GM20431 (cell line): ENCODE measurements at regions not wholly inside any gene's neighbourhood (a gene's known extent, or its start where the extent isn't known, plus 50 kb on each side); places are given as distances from the start of the nearest gene placed in this dataset.

Experiments
- in situ Hi-C: fragments of 300-500 bp; cut with MseI, MboI; formaldehyde crosslinking; loops from one replicate; pipeline ENCODE4 v1.15.0; 2020; ENCODE audit warnings: low sequenced_read_pairs; ENCODE audit not compliant: unreplicated experiment

DNA sequence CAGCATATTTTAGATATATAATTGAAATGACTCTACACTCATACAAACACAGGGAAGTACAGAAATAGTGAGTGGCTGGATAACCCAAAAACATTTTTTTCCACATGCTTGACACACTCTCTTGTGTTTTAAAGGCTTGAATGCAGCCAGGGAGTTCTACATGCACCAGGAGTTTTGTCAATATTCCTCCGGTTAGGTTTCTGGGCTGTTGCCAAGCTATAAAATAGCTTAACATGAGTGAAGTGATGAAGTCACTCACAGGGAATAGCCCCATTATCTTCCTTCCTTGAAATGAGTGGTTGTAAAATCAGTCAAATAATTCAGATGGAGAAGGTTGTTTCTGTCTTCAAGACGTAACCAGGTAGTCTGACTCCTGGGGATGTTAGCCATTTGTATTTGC is 582.7 kb downstream of the SLC6A15 start:
- in situ Hi-C loops = no loop called here

DNA sequence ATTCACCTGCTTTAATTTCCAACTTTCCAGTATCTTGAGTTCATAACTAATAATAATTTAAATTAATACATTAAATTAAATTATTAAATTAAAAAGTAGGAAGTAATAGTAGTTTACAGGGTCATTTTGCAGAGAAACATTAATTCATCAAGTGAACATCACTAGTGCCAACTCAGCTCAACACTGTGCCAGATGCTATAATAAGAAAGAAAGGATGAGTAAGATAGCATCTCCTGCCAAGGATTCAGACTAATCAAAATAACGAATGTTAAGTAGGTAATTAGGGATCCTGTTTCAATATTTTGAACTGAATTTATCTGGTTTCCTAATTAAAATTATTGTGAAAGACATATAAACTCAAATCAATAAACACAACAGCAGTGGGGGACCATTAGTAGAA is 596.7 kb downstream of the SLC6A15 start:
- in situ Hi-C loops = no loop called here

DNA sequence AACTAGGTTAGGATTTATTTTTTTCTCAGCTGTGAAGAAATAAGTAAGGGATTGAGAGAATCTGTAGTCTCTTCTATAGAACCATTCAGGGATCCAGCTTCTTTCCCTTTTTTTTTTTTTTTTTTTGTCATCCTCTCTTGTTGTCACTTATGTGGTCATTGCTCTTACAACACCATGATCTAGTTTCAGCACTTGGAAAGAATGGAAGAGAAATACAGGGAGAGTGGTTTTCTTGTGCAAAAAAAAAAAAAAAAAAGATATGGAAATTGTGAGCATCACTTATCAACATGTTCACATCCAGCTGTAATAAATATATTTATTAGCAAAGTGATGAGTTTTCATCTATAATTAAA is 599.3 kb downstream of the SLC6A15 start:
- in situ Hi-C loops = no loop called here

DNA sequence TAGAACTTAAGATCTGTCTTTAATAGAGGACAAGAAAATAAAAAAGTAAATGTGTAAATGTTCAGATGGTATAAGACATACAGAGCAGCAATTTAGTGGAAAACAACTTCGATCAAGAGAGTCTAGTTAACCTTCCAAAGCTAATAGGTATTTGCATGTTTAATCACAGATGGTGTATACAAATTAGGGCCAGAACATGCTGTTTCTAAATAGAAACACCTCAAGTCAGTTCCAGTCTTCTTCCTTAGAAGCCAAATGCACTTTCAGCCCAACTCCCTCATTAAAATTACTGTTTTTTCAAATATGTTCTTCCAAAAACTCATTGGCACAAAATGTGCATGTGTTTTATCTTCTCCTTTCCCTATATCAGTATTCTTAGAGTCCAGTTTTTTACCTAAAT is 604.4 kb downstream of the SLC6A15 start:
- in situ Hi-C loops = no loop called here

GRCh38 chr12:84305144-84305543 is 607.5 kb downstream of the SLC6A15 start:
- in situ Hi-C loops = no loop called here

DNA sequence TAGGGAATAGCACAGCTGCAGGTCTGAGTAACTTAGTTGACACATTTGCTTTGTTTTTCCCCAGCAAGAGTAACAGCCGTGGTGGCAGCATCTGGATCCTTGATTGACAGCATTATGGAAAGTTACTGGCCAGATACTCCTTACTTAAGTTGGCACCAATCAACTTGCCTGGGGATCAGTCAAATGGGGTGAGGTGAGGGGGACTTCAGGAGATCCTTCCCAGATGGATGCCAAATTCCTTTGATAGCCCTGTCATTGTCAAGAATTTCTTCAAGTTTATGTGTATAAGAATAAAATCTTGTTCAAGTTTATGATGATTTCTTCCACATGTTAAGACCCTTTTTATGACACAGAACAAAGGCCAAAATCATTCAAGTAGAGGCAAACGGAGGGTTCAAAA is 618.4 kb downstream of the SLC6A15 start:
- in situ Hi-C loops = no loop called here

GRCh38 chr12:84290168-84290567 is 622.4 kb downstream of the SLC6A15 start:
- in situ Hi-C loops = no loop called here

GRCh38 chr12:84277986-84278385 is 634.6 kb downstream of the SLC6A15 start:
- in situ Hi-C loops = no loop called here

DNA sequence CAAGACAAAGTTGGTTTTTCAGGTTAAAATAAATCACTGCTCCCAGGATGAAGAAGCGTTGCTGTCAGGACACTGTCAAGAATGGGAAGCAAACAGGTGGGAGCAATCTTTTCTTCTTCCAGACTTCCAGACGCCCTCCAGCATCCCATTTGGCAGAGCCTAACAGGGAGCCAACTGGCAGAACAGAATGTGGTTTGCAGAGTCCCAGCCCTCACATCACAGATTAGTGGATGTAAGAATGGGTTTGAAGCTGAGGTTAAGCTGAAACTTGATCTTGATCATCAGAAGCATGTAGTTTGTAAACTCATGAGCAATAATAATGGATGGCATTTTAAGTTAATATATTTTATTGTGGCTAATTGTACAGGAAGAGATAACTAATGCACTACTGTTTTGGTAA is 636.4 kb downstream of the SLC6A15 start:
- in situ Hi-C loops = no loop called here

- in situ Hi-C loops = no loop called here
Measured at GRCh38 chr12:84272324-84272723, 640.3 kb downstream of the SLC6A15 start.

DNA sequence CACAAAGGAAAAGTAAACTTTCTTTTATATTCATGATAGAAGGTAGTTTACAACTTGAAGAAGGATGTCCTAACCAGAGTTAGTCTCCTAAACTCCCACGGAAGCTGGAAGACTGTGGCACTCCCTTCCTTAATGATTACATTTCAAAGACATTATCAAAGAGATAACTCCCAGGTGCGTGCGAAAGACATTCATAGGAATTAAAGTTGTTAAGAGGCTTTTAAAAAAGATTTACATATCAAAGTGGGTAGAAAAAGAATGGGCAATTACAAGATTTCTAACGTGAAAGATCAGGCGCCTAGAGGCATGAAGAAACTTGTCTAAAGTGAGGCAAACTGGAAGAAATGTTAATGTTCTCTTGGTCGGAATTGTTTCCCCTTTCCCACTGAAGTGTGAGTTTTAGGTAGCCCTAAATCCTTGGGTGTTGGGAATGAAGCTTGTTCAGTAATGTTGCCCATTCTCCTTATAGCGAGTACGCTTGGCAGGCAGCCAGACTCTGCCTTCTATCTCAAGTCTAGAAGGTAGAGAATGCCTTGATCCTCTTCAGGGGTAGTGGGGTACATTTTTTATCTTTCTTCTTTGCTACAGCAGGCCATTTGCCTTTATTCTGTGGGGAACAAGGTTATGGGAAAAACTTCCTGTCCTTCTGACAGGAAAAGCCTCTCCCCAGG is 642.0 kb downstream of the SLC6A15 start:
- in situ Hi-C loops = no loop called here

DNA sequence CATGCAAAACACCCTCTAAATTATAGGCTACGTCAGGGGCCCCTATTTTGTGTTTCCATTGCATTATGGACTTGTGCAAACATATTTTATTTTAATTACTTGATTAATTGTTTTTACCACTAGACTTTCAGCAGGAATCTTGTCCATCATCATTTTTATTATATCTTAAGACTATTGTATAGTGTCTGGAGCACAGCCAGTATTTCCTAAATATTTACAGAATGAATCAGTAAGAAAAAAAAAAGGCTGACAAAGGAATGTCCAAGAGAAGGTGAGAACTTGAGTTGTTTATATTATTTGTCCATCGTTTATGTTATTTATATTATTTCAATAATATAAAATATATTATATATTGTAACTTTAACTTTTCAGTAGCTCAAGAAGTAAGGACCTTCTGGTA is 664.7 kb downstream of the SLC6A15 start:
- in situ Hi-C loops = no loop called here

GRCh38 chr12:84243686-84244085 is 668.9 kb downstream of the SLC6A15 start:
- in situ Hi-C loops = no loop called here

- in situ Hi-C loops = no loop called here
Measured at GRCh38 chr12:84222841-84223240, 689.8 kb downstream of the SLC6A15 start.

DNA sequence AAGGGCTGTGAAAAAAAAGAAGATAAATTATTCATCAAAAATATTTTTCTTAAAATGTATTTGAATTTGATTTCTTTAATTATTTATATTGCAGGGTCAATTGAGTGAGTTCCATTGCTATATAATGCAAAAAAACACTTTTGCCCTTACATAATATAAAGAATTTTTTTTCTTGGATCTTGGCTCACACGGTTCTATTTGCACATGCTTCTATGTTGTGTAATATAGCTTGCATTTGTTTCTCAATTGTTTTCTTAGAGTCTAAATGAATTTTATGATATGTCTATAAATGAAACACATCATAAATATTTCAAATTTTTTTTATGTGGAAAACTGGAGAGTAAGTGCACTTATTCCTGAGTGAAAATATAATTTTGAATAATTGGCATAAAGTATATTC is 694.2 kb downstream of the SLC6A15 start:
- in situ Hi-C loops = no loop called here

DNA sequence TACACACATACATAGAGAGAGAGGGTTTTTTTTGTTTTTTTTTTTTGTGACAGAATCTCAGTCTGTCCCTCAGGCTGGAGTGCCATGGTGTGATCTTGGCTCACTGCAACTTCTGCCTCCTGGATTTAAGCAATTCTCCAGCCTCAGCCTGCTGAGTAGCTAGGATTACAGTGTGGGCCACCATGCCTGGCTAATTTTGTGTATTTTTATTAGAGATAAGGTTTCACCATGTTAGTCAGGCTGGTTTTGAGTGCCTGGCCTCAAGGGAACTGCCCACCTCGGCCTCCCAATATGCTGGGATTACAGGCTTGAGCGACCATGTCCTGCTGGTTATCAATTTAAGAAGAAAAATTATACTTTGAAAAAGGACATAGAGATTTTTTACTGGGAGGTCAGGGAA is 710.6 kb downstream of the SLC6A15 start:
- in situ Hi-C loops = no loop called here

DNA sequence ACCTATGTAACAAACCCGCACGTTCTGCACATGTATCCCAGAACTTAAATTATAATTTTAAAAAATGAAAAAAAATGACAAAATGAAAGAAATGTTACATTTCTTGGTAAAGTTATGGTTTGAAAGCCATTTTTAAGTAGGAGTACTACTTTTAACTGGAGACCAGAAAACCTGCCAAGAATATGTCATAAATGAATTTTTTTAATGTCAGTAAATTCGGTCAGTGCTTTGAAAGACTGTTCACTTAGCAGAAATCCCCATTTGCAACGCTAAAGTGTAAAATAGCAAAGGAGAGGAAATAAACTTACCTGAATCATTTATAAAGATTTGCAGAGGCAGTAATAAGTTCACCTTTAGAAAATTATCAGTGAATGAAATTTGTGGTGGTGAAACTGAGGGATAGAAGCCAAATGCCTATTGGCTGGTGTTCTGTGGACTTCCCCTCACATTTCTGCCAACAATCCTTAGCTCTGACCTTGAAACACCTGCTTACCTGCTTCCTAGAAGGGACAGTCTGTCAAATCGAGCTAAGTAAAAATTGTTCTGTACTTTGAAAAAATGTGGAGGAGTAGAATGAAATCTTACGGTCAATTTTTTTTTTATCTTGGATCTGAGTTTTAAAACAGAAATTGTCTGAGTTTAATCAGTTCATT is 714.2 kb downstream of the SLC6A15 start:
- in situ Hi-C loops = no loop called here

- in situ Hi-C loops = no loop called here
Measured at GRCh38 chr12:84191779-84192178, 720.8 kb downstream of the SLC6A15 start.

DNA sequence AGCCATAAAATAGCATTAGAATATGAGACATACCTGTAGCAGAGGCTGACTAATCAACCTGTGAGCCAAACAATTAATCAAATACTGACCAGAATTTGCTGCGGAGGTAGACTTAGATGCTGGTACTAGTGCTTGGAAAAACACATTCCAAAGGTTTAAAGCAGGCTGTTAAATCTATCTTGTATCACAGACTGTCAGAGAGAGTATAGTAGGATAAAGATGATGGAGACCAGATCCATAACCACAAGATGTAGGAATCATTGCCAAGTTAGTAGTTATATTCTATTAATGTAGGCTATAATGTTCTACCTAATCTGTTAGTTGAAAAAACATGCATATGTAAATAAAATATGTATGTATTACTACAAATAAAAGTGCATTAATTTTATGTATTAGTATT is 726.2 kb downstream of the SLC6A15 start:
- in situ Hi-C loops = no loop called here

GRCh38 chr12:84183576-84183975 is 729.0 kb downstream of the SLC6A15 start:
- in situ Hi-C loops = no loop called here

DNA sequence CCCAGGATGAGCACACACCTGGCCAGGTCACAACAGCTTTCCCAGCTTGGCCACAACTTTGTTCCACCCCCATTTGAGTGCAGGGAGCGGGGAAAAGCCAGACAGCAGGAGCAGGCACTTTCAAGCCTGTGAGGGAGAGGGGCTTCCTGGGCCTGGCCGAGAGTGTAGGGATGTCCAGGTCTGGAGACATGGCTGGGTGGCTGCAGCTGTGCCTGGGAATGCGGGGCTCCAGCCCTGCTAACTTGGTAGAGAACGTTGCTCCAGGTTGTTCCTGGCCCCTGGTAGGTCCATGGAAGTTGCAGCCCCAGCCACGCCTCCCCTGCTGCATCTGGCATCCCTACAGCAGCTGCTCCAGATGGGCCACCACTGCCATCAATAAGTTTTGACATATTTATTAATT is 738.5 kb downstream of the SLC6A15 start:
- in situ Hi-C loops = no loop called here

GRCh38 chr12:84172823-84173424 is 739.7 kb downstream of the SLC6A15 start:
- in situ Hi-C loops = no loop called here
